Hepatocyte (in vitro differentiated cells): ENCODE measurements at regions not wholly inside any gene's neighbourhood (a gene's known extent, or its start where the extent isn't known, plus 50 kb on each side); places are given as distances from the start of the nearest gene placed in this dataset.

Experiments used
- DNase-seq: peaks from one replicate; pipeline ENCODE4 v3.0.0-alpha.2; 2016; ENCODE audit warnings: low spot score
- H2AFZ ChIP-seq: fragments of 200-600 bp; sonication (generic); 2 replicates; pipeline ENCODE4 v1.6.0; 2016; ENCODE audit warnings: antibody characterized with exemption, mild to moderate bottlenecking
- H3K27ac ChIP-seq: fragments of 200-600 bp; sonication (generic); 2 replicates; pipeline ENCODE4 v1.5.1; 2016; ENCODE audit warnings: mild to moderate bottlenecking
- H3K27me3 ChIP-seq: fragments of 200-600 bp; sonication (generic); 2 replicates; pipeline ENCODE4 v1.6.1; 2016
- H3K36me3 ChIP-seq: fragments of 200-600 bp; sonication (generic); replicated peaks from 2 replicates; pipeline ENCODE4 v1.5.1; 2016; ENCODE audit warnings: low read depth; ENCODE audit not compliant: insufficient read depth
- H3K4me1 ChIP-seq: fragments of 200-600 bp; sonication (generic); 2 replicates; pipeline ENCODE4 v1.5.1; 2016; ENCODE audit warnings: mild to moderate bottlenecking, moderate library complexity; ENCODE audit not compliant: insufficient read depth
- H3K4me2 ChIP-seq: fragments of 200-600 bp; sonication (generic); 2 replicates; pipeline ENCODE4 v1.6.0; 2016
- H3K4me3 ChIP-seq: fragments of 200-600 bp; sonication (generic); 2 replicates; pipeline ENCODE4 v1.5.1; 2016; ENCODE audit warnings: mild to moderate bottlenecking
- H3K79me2 ChIP-seq: fragments of 200-600 bp; sonication (generic); 2 replicates; pipeline ENCODE4 v1.6.0; 2017; ENCODE audit warnings: mild to moderate bottlenecking
- H3K9me2 ChIP-seq: fragments of 200-600 bp; sonication (generic); replicated peaks from 2 replicates; pipeline ENCODE4 v1.6.0; 2017; ENCODE audit warnings: mild to moderate bottlenecking; ENCODE audit not compliant: insufficient read depth
- H3K9me3 ChIP-seq: fragments of 200-600 bp; sonication (generic); 2 replicates; pipeline ENCODE4 v1.5.1; 2016; ENCODE audit warnings: low read depth, mild to moderate bottlenecking
- H4K20me1 ChIP-seq: fragments of 200-600 bp; sonication (generic); 2 replicates; pipeline ENCODE4 v1.6.0; 2016; ENCODE audit warnings: mild to moderate bottlenecking; ENCODE audit not compliant: insufficient read depth, poor library complexity, severe bottlenecking
- CTCF ChIP-seq: fragments of 200-600 bp; sonication (generic); IDR thresholded peaks from 2 replicates; pipeline ENCODE4 v1.5.1; 2016; ENCODE audit warnings: antibody characterized with exemption, mild to moderate bottlenecking; ENCODE audit not compliant: poor library complexity
- EZH2 ChIP-seq: fragments of 200-600 bp; sonication (generic); IDR thresholded peaks from 2 replicates; pipeline ENCODE4 v1.6.1; 2016; ENCODE audit warnings: antibody characterized with exemption, mild to moderate bottlenecking, borderline replicate concordance
- EZH2phosphoT487 ChIP-seq: fragments of 200-600 bp; sonication (generic); IDR thresholded peaks from one replicate; pipeline ENCODE4 v1.6.1; 2018; ENCODE audit warnings: antibody characterized with exemption, mild to moderate bottlenecking, low read depth, moderate library complexity; ENCODE audit not compliant: unreplicated experiment, severe bottlenecking
- WGBS: methylation state at CpG from one replicate; pipeline ENCODE4 v1.1.6; 2016; ENCODE audit warnings: low lambda C conversion rate; ENCODE audit errors: missing lambda C conversion rate; 5-methylcytosine and 5-hydroxymethylcytosine counted together

DNA sequence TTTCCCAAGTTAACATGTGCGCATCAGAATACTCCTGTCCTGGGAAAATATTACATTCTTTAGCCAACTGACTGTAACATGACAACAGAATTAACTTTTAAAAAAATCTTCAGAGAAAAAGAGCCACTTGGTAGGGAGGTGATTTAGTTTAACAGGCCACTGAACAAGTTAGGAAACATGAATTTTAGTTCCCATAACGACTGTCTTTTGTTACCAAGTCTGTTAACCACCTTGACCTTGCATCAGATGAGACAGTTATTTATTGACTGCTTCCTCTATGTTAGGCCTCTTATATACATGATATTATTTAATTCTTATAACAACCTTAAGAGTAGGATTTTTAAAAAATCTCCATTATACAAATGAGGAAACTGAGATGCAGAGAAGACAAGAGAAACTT lies 268.6 kb downstream of the NDFIP2 start:
- 92% methylated on average over 2 of the region's 2 CpGs for WGBS
- no peaks in the 10 kb centered on the region for H3K9me3 ChIP-seq
- no peak overlapping the region for H3K4me3 ChIP-seq
- no peaks in the 10 kb centered on the region for H3K27me3 ChIP-seq
- peak overlapping the region; percentile 6 for H3K4me2 ChIP-seq
- no peak for TF ChIP-seq CTCF
- no peak for TF ChIP-seq EZH2phosphoT487
- no peak for TF ChIP-seq EZH2
- no peaks in the 10 kb centered on the region for H3K36me3 ChIP-seq
- H3K79me2 ChIP-seq = no peaks in the 10 kb centered on the region
- no peaks in the 10 kb centered on the region for H3K9me2 ChIP-seq
- H3K4me1 ChIP-seq = peaks cover 14% of the 10 kb centered on the region
- H4K20me1 ChIP-seq = no peaks in the 10 kb centered on the region
- H3K27ac ChIP-seq = peak overlapping the region; percentile 64
- peak overlapping the region; percentile 1 for H2AFZ ChIP-seq
- DNase-seq = no peak

GRCh38 chr13:79745081-79745480 lies 264.1 kb downstream of the NDFIP2 start:
- H3K27me3 ChIP-seq = no peaks in the 10 kb centered on the region
- H2AFZ ChIP-seq = no peak overlapping the region
- H3K36me3 ChIP-seq = no peaks in the 10 kb centered on the region
- H3K4me2 ChIP-seq = no peak overlapping the region
- TF ChIP-seq EZH2 = no peak
- TF ChIP-seq CTCF = no peak
- no peak for TF ChIP-seq EZH2phosphoT487
- peaks cover 16% of the 10 kb centered on the region for H3K4me1 ChIP-seq
- no peaks in the 10 kb centered on the region for H3K9me3 ChIP-seq
- H3K27ac ChIP-seq = no peak overlapping the region
- no peak overlapping the region for H3K4me3 ChIP-seq
- WGBS = 44% methylated on average over 2 of the region's 2 CpGs
- H3K79me2 ChIP-seq = no peaks in the 10 kb centered on the region
- no peak for DNase-seq
- H3K9me2 ChIP-seq = no peaks in the 10 kb centered on the region
- H4K20me1 ChIP-seq = no peaks in the 10 kb centered on the region

GRCh38 chr13:79742923-79743322 lies 262.0 kb downstream of the NDFIP2 start:
- 80% methylated on average over 3 of the region's 3 CpGs for WGBS
- Histone ChIP-seq H3K9me3 (no peaks in the 10 kb centered on the region), H3K27me3 (no peaks in the 10 kb centered on the region), H2AFZ (no peak overlapping the region), H3K79me2 (no peaks in the 10 kb centered on the region), H4K20me1 (no peaks in the 10 kb centered on the region), H3K36me3 (no peaks in the 10 kb centered on the region), H3K4me2 (no peak overlapping the region), H3K4me1 (peaks cover 10% of the 10 kb centered on the region), H3K4me3 (no peak overlapping the region), H3K27ac (no peak overlapping the region), H3K9me2 (no peaks in the 10 kb centered on the region)
- no peak for TF ChIP-seq EZH2phosphoT487
- no peak for TF ChIP-seq EZH2
- TF ChIP-seq CTCF = no peak
- DNase-seq = no peak

GRCh38 chr13:79740991-79741390 lies 260.0 kb downstream of the NDFIP2 start:
- Histone ChIP-seq H3K27ac (peak overlapping the region; percentile 51), H4K20me1 (no peaks in the 10 kb centered on the region), H2AFZ (peak overlapping the region; percentile 14), H3K9me2 (no peaks in the 10 kb centered on the region), H3K36me3 (no peaks in the 10 kb centered on the region), H3K79me2 (no peaks in the 10 kb centered on the region), H3K9me3 (no peaks in the 10 kb centered on the region), H3K4me2 (peak overlapping the region; percentile 58), H3K27me3 (no peaks in the 10 kb centered on the region), H3K4me1 (peaks cover 10% of the 10 kb centered on the region), H3K4me3 (no peak overlapping the region)
- 6% methylated on average over 6 of the region's 6 CpGs for WGBS
- TF ChIP-seq EZH2 = no peak
- TF ChIP-seq EZH2phosphoT487 = no peak
- DNase-seq = peak; percentile 41
